IMR-90 (cell line): ENCODE measurements at regions not wholly inside any gene's neighbourhood (a gene's known extent, or its start where the extent isn't known, plus 50 kb on each side); places are given as distances from the start of the nearest gene placed in this dataset.

Experiments
- NFE2L2 ChIP-seq: fragments of 150-350 bp; IDR thresholded peaks from 2 replicates; pipeline ENCODE4 v1.6.1; 2016; ENCODE audit warnings: low read depth, mild to moderate bottlenecking, low read length
- POLR2A ChIP-seq: IDR thresholded peaks from 2 replicates; pipeline ENCODE4 v1.6.1; 2012; ENCODE audit warnings: mild to moderate bottlenecking, low read depth, low read length
- RCOR1 ChIP-seq: IDR thresholded peaks from 2 replicates; pipeline ENCODE4 v1.6.1; 2012; ENCODE audit warnings: mild to moderate bottlenecking, low read length, improper control_type of control experiment; ENCODE audit not compliant: insufficient replicate concordance
- RFX5 ChIP-seq: IDR thresholded peaks from 2 replicates; pipeline ENCODE4 v1.8.0; 2012; ENCODE audit warnings: low read depth, mild to moderate bottlenecking, low read length, moderate library complexity
- TF ChIP-seq, protein P1 (sequence below): conservative IDR thresholded peaks from 2 replicates; pipeline ENCODE4 v1.5.1; 2012; ENCODE audit warnings: mild to moderate bottlenecking, low read depth, low read length, improper control_type of control experiment
- TF ChIP-seq, protein P2 (sequence below): fragments of 150-350 bp; IDR thresholded peaks from 2 replicates; pipeline ENCODE4 v1.6.1; 2016; ENCODE audit warnings: low read depth, mild to moderate bottlenecking, low read length, moderate library complexity, borderline replicate concordance

DNA sequence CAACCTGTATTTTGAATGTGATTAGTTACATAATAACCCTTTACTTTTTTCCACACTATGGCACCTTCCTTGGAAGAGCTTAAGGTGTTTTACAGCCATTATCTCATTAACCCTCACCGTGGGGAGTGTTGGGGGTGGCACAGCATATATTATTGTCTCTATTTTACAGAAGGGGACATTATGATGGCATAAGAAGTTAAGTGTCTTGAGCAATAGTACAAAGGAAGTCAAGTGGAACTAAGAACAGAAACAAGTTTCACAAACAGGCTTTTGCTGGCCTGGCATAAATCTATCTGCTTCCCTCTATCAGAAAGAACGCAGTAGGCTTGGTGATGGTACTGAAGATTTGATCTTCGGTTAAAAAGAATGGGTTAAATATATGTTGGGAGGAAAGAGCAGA is 169.7 kb upstream of the OTX2 start:
- TF ChIP-seq, protein P1, sequence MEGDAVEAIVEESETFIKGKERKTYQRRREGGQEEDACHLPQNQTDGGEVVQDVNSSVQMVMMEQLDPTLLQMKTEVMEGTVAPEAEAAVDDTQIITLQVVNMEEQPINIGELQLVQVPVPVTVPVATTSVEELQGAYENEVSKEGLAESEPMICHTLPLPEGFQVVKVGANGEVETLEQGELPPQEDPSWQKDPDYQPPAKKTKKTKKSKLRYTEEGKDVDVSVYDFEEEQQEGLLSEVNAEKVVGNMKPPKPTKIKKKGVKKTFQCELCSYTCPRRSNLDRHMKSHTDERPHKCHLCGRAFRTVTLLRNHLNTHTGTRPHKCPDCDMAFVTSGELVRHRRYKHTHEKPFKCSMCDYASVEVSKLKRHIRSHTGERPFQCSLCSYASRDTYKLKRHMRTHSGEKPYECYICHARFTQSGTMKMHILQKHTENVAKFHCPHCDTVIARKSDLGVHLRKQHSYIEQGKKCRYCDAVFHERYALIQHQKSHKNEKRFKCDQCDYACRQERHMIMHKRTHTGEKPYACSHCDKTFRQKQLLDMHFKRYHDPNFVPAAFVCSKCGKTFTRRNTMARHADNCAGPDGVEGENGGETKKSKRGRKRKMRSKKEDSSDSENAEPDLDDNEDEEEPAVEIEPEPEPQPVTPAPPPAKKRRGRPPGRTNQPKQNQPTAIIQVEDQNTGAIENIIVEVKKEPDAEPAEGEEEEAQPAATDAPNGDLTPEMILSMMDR: no peak
- TF ChIP-seq NFE2L2 (no peak), RFX5 (no peak), RCOR1 (no peak), POLR2A (no peak)
- TF ChIP-seq, protein P2, sequence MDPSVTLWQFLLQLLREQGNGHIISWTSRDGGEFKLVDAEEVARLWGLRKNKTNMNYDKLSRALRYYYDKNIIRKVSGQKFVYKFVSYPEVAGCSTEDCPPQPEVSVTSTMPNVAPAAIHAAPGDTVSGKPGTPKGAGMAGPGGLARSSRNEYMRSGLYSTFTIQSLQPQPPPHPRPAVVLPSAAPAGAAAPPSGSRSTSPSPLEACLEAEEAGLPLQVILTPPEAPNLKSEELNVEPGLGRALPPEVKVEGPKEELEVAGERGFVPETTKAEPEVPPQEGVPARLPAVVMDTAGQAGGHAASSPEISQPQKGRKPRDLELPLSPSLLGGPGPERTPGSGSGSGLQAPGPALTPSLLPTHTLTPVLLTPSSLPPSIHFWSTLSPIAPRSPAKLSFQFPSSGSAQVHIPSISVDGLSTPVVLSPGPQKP: no peak
